HUES64 (cell line): ENCODE measurements at regions not wholly inside any gene's neighbourhood (a gene's known extent, or its start where the extent isn't known, plus 50 kb on each side); places are given as distances from the start of the nearest gene placed in this dataset.

ENCODE experiments used
- H3K27ac ChIP-seq: 2 replicates; pipeline ENCODE4 v1.7.0; 2013; ENCODE audit warnings: low read depth, low read length, inconsistent platforms
- H3K27me3 ChIP-seq: 2 replicates; pipeline ENCODE4 v1.6.1; 2013; ENCODE audit warnings: mild to moderate bottlenecking, low read length; ENCODE audit not compliant: insufficient read depth
- H3K36me3 ChIP-seq: 2 replicates; pipeline ENCODE4 v1.6.1; 2013; ENCODE audit warnings: mild to moderate bottlenecking, low read length; ENCODE audit not compliant: insufficient read depth
- H3K4me1 ChIP-seq: 2 replicates; pipeline ENCODE4 v1.6.1; 2013; ENCODE audit warnings: mild to moderate bottlenecking, low read length, moderate library complexity; ENCODE audit not compliant: insufficient read depth
- H3K4me3 ChIP-seq: 2 replicates; pipeline ENCODE4 v1.5.1; 2013; ENCODE audit warnings: mild to moderate bottlenecking, low read length, moderate library complexity
- H3K9ac ChIP-seq: 2 replicates; pipeline ENCODE4 v1.6.1; 2013; ENCODE audit warnings: mild to moderate bottlenecking, low read depth, low read length
- H3K9me3 ChIP-seq: 2 replicates; pipeline ENCODE4 v1.6.1; 2013; ENCODE audit warnings: low read depth, low read length; ENCODE audit not compliant: insufficient read depth
- WGBS: fragments of 150-250, 120-280 bp; methylation state at CpG from one replicate; pipeline ENCODE4 v1.1.7; 2013; ENCODE audit warnings: missing lambda C conversion rate; 5-methylcytosine and 5-hydroxymethylcytosine counted together

GRCh38 chr12:34387711-34388635 lies 365.7 kb downstream of the ALG10 start:
- no peaks in the 10 kb centered on the region for H3K27me3 ChIP-seq
- WGBS = 78% methylated on average over 25 of the region's 25 CpGs
- H3K4me1 ChIP-seq = no peaks in the 10 kb centered on the region
- H3K9ac ChIP-seq = no peak overlapping the region
- no peaks in the 10 kb centered on the region for H3K36me3 ChIP-seq
- H3K9me3 ChIP-seq = peaks cover 99% of the 10 kb centered on the region
- no peak overlapping the region for H3K27ac ChIP-seq
- no peak overlapping the region for H3K4me3 ChIP-seq

GRCh38 chr12:34388636-34389377 lies 366.5 kb downstream of the ALG10 start:
- Histone ChIP-seq H3K27ac (no peak overlapping the region), H3K4me3 (no peak overlapping the region), H3K9ac (no peak overlapping the region), H3K9me3 (peaks cover 99% of the 10 kb centered on the region), H3K36me3 (no peaks in the 10 kb centered on the region), H3K27me3 (no peaks in the 10 kb centered on the region), H3K4me1 (no peaks in the 10 kb centered on the region)
- 63% methylated on average over 14 of the region's 14 CpGs for WGBS

GRCh38 chr12:34389378-34390170 lies 367.3 kb downstream of the ALG10 start:
- peaks cover 98% of the 10 kb centered on the region for H3K9me3 ChIP-seq
- H3K4me1 ChIP-seq = no peaks in the 10 kb centered on the region
- 74% methylated on average over 26 of the region's 26 CpGs for WGBS
- no peak overlapping the region for H3K9ac ChIP-seq
- no peak overlapping the region for H3K4me3 ChIP-seq
- no peak overlapping the region for H3K27ac ChIP-seq
- no peaks in the 10 kb centered on the region for H3K27me3 ChIP-seq
- H3K36me3 ChIP-seq = no peaks in the 10 kb centered on the region

GRCh38 chr12:34390171-34390841 lies 368.0 kb downstream of the ALG10 start:
- 81% methylated on average over 17 of the region's 17 CpGs for WGBS
- Histone ChIP-seq H3K27me3 (no peaks in the 10 kb centered on the region), H3K36me3 (no peaks in the 10 kb centered on the region), H3K9ac (no peak overlapping the region), H3K27ac (no peak overlapping the region), H3K4me3 (no peak overlapping the region), H3K4me1 (no peaks in the 10 kb centered on the region), H3K9me3 (peaks cover 98% of the 10 kb centered on the region)

GRCh38 chr12:34390846-34391700 lies 368.8 kb downstream of the ALG10 start:
- Histone ChIP-seq H3K36me3 (no peaks in the 10 kb centered on the region), H3K9ac (no peak overlapping the region), H3K9me3 (peaks cover 99% of the 10 kb centered on the region), H3K4me3 (no peak overlapping the region), H3K27ac (no peak overlapping the region), H3K27me3 (no peaks in the 10 kb centered on the region), H3K4me1 (no peaks in the 10 kb centered on the region)
- WGBS = 81% methylated on average over 24 of the region's 24 CpGs

GRCh38 chr12:34391771-34392581 lies 369.7 kb downstream of the ALG10 start:
- Histone ChIP-seq H3K27ac (no peak overlapping the region), H3K9ac (no peak overlapping the region), H3K27me3 (no peaks in the 10 kb centered on the region), H3K9me3 (peaks cover 98% of the 10 kb centered on the region), H3K36me3 (no peaks in the 10 kb centered on the region), H3K4me3 (no peak overlapping the region), H3K4me1 (no peaks in the 10 kb centered on the region)
- WGBS = 79% methylated on average over 37 of the region's 37 CpGs

- Histone ChIP-seq H3K9ac (no peak overlapping the region), H3K4me3 (no peak overlapping the region), H3K27me3 (no peaks in the 10 kb centered on the region), H3K36me3 (no peaks in the 10 kb centered on the region), H3K27ac (no peak overlapping the region), H3K4me1 (no peaks in the 10 kb centered on the region), H3K9me3 (peaks cover 98% of the 10 kb centered on the region)
- WGBS = 73% methylated on average over 11 of the region's 14 CpGs
Measured at GRCh38 chr12:34392741-34393085, 370.4 kb downstream of the ALG10 start.

- no peak overlapping the region for H3K27ac ChIP-seq
- peaks cover 97% of the 10 kb centered on the region for H3K9me3 ChIP-seq
- H3K4me1 ChIP-seq = no peaks in the 10 kb centered on the region
- no peak overlapping the region for H3K4me3 ChIP-seq
- no peaks in the 10 kb centered on the region for H3K27me3 ChIP-seq
- H3K9ac ChIP-seq = no peak overlapping the region
- no peaks in the 10 kb centered on the region for H3K36me3 ChIP-seq
- 84% methylated on average over 35 of the region's 35 CpGs for WGBS
Measured at GRCh38 chr12:34393086-34393820, 371.0 kb downstream of the ALG10 start.

GRCh38 chr12:34393821-34394150 lies 371.5 kb downstream of the ALG10 start:
- no peaks in the 10 kb centered on the region for H3K4me1 ChIP-seq
- no peaks in the 10 kb centered on the region for H3K36me3 ChIP-seq
- no peak overlapping the region for H3K9ac ChIP-seq
- no peak overlapping the region for H3K27ac ChIP-seq
- peaks cover 97% of the 10 kb centered on the region for H3K9me3 ChIP-seq
- no peaks in the 10 kb centered on the region for H3K27me3 ChIP-seq
- WGBS = 81% methylated on average over 10 of the region's 10 CpGs
- no peak overlapping the region for H3K4me3 ChIP-seq
